Right lobe of liver (tissue), 6 donors: ENCODE measurements at regions not wholly inside any gene's neighbourhood (a gene's known extent, or its start where the extent isn't known, plus 50 kb on each side); places are given as distances from the start of the nearest gene placed in this dataset.

ENCODE experiments used
- ATAC-seq, 4 donors: fragments of 200-7000 bp; cut with Tn5 transposase; one replicate each; pipeline ENCODE4 v1.9.1; 2020; ENCODE audit warnings: mild to moderate bottlenecking in 4 of 4, moderate library complexity in 4 of 4
- DNase-seq, 3 donors: peaks; one replicate each; pipeline ENCODE4 v3.0.0-alpha.2; 2020
- H3K27ac ChIP-seq, 3 donors: fragments of 200-600 bp; one replicate each; pipeline ENCODE4 v1.8.0; 2022
- H3K27me3 ChIP-seq, 2 donors: fragments of 200-600 bp; one replicate each; pipeline ENCODE4 v1.8.0; 2022
- H3K36me3 ChIP-seq, 4 donors: fragments of 200-600 bp; sonication (generic) in 1 of 4; one replicate each; pipeline versions ENCODE4 v1.5.1 to v1.8.0; 2017 to 2022; ENCODE audit warnings: control low read depth in 1 of 4
- H3K4me1 ChIP-seq, 4 donors: fragments of 200-600 bp; sonication (generic) in 1 of 4; one replicate each; pipeline versions ENCODE4 v1.5.1 to v1.8.0; 2017 to 2022; ENCODE audit warnings: control low read depth in 1 of 4
- H3K4me3 ChIP-seq, 3 donors: fragments of 200-600 bp; one replicate each; pipeline ENCODE4 v1.8.0; 2022
- H3K9me3 ChIP-seq, 4 donors: fragments of 200-600 bp; sonication (generic) in 1 of 4; one replicate each; pipeline versions ENCODE4 v1.5.1 to v1.8.0; 2017 to 2022; ENCODE audit warnings: control low read depth in 1 of 4
- CTCF ChIP-seq, 4 donors: fragments of 200-600 bp in 3 of 4; fragments of 450-650 bp in 1 of 4; IDR thresholded peaks; one replicate each; pipeline versions ENCODE4 v1.5.1 to v1.8.0; 2016 to 2022; ENCODE audit warnings: antibody characterized with exemption in 4 of 4, mild to moderate bottlenecking in 2 of 4
- POLR2A ChIP-seq: fragments of 450-650 bp; IDR thresholded peaks from one replicate; pipeline ENCODE4 v1.6.1; 2017; ENCODE audit warnings: antibody characterized with exemption, mild to moderate bottlenecking
- WGBS: methylation state at CpG from one replicate; pipeline ENCODE4 v1.1.6; 2018; ENCODE audit warnings: low coverage, low lambda C conversion rate; ENCODE audit not compliant: insufficient coverage; ENCODE audit errors: missing lambda C conversion rate; 5-methylcytosine and 5-hydroxymethylcytosine counted together
- intact Hi-C, 2 donors: fragments of 100-400 bp; cut with DNase I; formaldehyde crosslinking; loops; one replicate each; pipeline versions ENCODE4 v1.11.2 to v1.14.1; 2022
- donor health status: DM: no; HTN: yes; CAD: no.
- donor health status: DM: no; HTN: no; CAD: no.
- donor health status: DM: no; HTN: no; CAD: no.
- donor health status: DM: no; HTN: yes; CAD: no.
- donor health status: DM: no; HTN: yes; CAD: no.

- TF ChIP-seq POLR2A: no peak
- DNase-seq (no peak), ATAC-seq (no peak)
- H3K9me3 ChIP-seq: no peaks in the 10 kb centered on the region
- H3K27ac ChIP-seq: no peak overlapping the region
- no peaks in the 10 kb centered on the region for H3K4me1 ChIP-seq
- no peak overlapping the region for H3K4me3 ChIP-seq
- intact Hi-C loops: no loop called here
- H3K27me3 ChIP-seq: no peaks in the 10 kb centered on the region
- no peaks in the 10 kb centered on the region for H3K36me3 ChIP-seq
Observed at GRCh38 chrX:27924718-27925117, 56.5 kb downstream of the DCAF8L1 start.

- H3K9me3 ChIP-seq: no peaks in the 10 kb centered on the region
- ATAC-seq (no peak), DNase-seq (no peak)
- no peak overlapping the region for H3K27ac ChIP-seq
- WGBS: 62% methylated on average over 4 of the region's 4 CpGs
- TF ChIP-seq CTCF (IDR thresholded peaks at IDR 0.05): no peak
- no peak for TF ChIP-seq POLR2A
- intact Hi-C loops: no loop called here
- H3K27me3 ChIP-seq: no peaks in the 10 kb centered on the region
- no peak overlapping the region for H3K4me3 ChIP-seq
- H3K36me3 ChIP-seq: no peaks in the 10 kb centered on the region
- no peaks in the 10 kb centered on the region for H3K4me1 ChIP-seq
Observed at GRCh38 chrX:27924261-27924660, 57.0 kb downstream of the DCAF8L1 start.

GRCh38 chrX:27918799-27919198, 62.5 kb downstream of the DCAF8L1 start:
- intact Hi-C loops: no loop called here
- DNase-seq (peak in 1 of 3 donors; percentile 36), ATAC-seq (peak in 1 of 4 donors; percentile 26)
- Histone ChIP-seq H3K36me3 (no peaks in the 10 kb centered on the region), H3K27me3 (no peaks in the 10 kb centered on the region), H3K27ac (no peak overlapping the region), H3K4me3 (no peak overlapping the region), H3K9me3 (no peaks in the 10 kb centered on the region), H3K4me1 (no peaks in the 10 kb centered on the region)
- 25% methylated on average over 3 of the region's 3 CpGs for WGBS
- TF ChIP-seq POLR2A: no peak
- TF ChIP-seq CTCF (IDR thresholded peaks at IDR 0.05): peak; percentile 20 to 47 (median 29)

- H3K27ac ChIP-seq: no peak overlapping the region
- WGBS: 45% methylated on average over 6 of the region's 6 CpGs
- intact Hi-C loops: no loop called here
- DNase-seq: no peak
- no peak for ATAC-seq
- TF ChIP-seq CTCF (IDR thresholded peaks at IDR 0.05) (no peak), POLR2A (no peak)
- no peak overlapping the region for H3K4me3 ChIP-seq
- H3K27me3 ChIP-seq: no peaks in the 10 kb centered on the region
- H3K9me3 ChIP-seq: no peaks in the 10 kb centered on the region
- H3K4me1 ChIP-seq: no peaks in the 10 kb centered on the region
- H3K36me3 ChIP-seq: no peaks in the 10 kb centered on the region
Observed at GRCh38 chrX:27917713-27918500, 63.3 kb downstream of the DCAF8L1 start.

GRCh38 chrX:27915617-27916016, 65.6 kb downstream of the DCAF8L1 start:
- Histone ChIP-seq H3K36me3 (no peaks in the 10 kb centered on the region), H3K4me1 (no peaks in the 10 kb centered on the region), H3K27me3 (no peaks in the 10 kb centered on the region), H3K4me3 (no peak overlapping the region), H3K9me3 (no peaks in the 10 kb centered on the region), H3K27ac (no peak overlapping the region)
- ATAC-seq (peak in 1 of 4 donors; percentile 14), DNase-seq (no peak)
- TF ChIP-seq CTCF (IDR thresholded peaks at IDR 0.05) (no peak), POLR2A (no peak)
- 21% methylated on average over 3 of the region's 3 CpGs for WGBS
- intact Hi-C loops: no loop called here
